ENCODE measurements at regions not wholly inside any gene's neighbourhood (a gene's known extent, or its start where the extent isn't known, plus 50 kb on each side); places are given as distances from the start of the nearest gene placed in this dataset.
"Not testable (repeated sequence)": the region's sequence is repeated elsewhere in the genome, so short reads cannot be mapped to it uniquely, and the experiment has no call there.

DNA sequence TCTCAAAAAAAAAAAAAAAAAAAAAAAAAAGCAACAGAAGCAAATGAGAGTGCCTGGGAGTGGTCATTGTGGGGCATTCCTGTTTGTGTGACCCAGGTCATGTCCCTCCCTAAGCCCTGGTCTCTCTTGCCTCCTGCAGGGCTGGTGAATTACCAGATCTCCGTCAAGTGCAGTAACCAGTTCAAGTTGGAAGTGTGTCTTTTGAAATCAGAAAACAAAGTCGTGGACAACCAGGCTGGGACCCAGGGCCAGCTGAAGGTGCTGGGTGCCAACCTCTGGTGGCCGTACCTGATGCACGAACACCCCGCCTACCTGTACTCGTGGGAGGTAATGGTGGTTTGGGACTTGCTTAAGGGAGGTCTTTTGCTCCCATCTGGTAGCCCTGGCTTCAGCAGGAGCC is 1362.0 kb downstream of the CDH12 start:
- POLR2A ChIA-PET: not testable (repeated sequence)

GRCh38 chr5:21488828-21489227 is 1364.3 kb downstream of the CDH12 start:
- 90% methylated on average over 4 of the region's 6 CpGs for WGBS (ENCODE audit: low lambda C conversion rate)
- in situ Hi-C loops (cut with HindIII; ENCODE audit: extremely low pct_ligation_motif_present, low pct_unique_long_range_greater_than_20kb); H3K79me2 ChIP-seq (ENCODE audit: insufficient read depth, low read length): not testable (repeated sequence)

More for the DNA sequence above, 1362.0 kb downstream of the CDH12 start:
- H3K79me2 ChIP-seq (ENCODE audit: insufficient read depth, low read length); H3K9ac ChIP-seq (ENCODE audit: insufficient read depth, low read depth, low read length); H3K9me3 ChIP-seq (ENCODE audit: low read length); H3K4me1 ChIP-seq (ENCODE audit: insufficient read depth, low read length); DNase-seq (ENCODE audit: low spot score); H2AFZ ChIP-seq (ENCODE audit: low read length); H3K4me3 ChIP-seq (replicated peaks in 1 of 3; ENCODE audit: insufficient read depth in 1 of 3, low read depth in 2 of 3, low read length in 3 of 3); FAIRE-seq; CTCF ChIA-PET (ENCODE audit: low intra/inter-chr PET ratio, low total read pairs); H4K20me1 ChIP-seq (ENCODE audit: insufficient read depth, low read length); intact Hi-C loops (cut with micrococcal nuclease; ENCODE audit: unreplicated experiment); H3K27me3 ChIP-seq (ENCODE audit: control insufficient read depth in 1 of 2, insufficient read depth in 2 of 2, low read length in 2 of 2); BruUV-seq (replicated peaks); H3K36me3 ChIP-seq (replicated peaks in 1 of 2; ENCODE audit: control insufficient read depth in 1 of 2, insufficient read depth in 2 of 2, low read length in 2 of 2); in situ Hi-C loops (cut with HindIII; ENCODE audit: extremely low pct_ligation_motif_present, low pct_unique_long_range_greater_than_20kb); H3K4me2 ChIP-seq (ENCODE audit: low read depth, low read length); H3K27ac ChIP-seq (ENCODE audit: extremely low read length, insufficient read depth, low read length); ATAC-seq: not testable (repeated sequence)
- WGBS (ENCODE audit: low lambda C conversion rate): 100% methylated on average over 6 of the region's 6 CpGs

DNA sequence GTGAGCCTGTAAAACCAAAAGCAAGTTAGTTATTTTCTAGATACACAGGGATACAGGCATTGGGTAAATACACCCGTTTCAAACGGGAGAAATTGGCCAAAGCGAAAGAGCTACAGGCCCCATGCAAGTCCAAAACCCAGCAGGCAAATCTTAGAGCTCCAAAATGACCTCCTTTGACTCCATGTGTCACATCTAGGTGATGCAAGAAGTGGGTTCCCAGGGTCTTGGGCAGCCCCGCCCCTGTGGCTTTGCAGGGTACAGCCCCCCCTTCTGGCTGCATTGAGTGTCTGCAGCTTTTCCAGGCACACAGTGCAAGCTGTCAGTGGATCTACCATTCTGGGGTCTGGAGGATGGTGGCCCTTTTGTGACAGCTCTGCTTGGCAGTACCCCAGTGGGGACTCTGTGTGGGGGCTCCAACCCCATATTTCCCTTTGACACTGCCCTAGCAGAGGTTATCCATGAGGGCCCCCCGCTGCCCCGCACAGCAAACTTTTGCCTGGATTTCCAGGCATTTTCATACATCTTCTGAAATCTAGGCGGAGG is 1367.6 kb downstream of the CDH12 start:
- H3K9me3 ChIP-seq (ENCODE audit: low read length); H3K4me3 ChIP-seq (replicated peaks in 1 of 3; ENCODE audit: insufficient read depth in 1 of 3, low read depth in 2 of 3, low read length in 3 of 3); H2AFZ ChIP-seq (ENCODE audit: low read length); ATAC-seq; intact Hi-C loops (cut with micrococcal nuclease; ENCODE audit: unreplicated experiment); POLR2A ChIA-PET; BruUV-seq (replicated peaks); H3K4me2 ChIP-seq (ENCODE audit: low read depth, low read length); in situ Hi-C loops (cut with HindIII; ENCODE audit: extremely low pct_ligation_motif_present, low pct_unique_long_range_greater_than_20kb); CTCF ChIA-PET (ENCODE audit: low intra/inter-chr PET ratio, low total read pairs); H4K20me1 ChIP-seq (ENCODE audit: insufficient read depth, low read length); H3K27me3 ChIP-seq (ENCODE audit: control insufficient read depth in 1 of 2, insufficient read depth in 2 of 2, low read length in 2 of 2); FAIRE-seq; H3K36me3 ChIP-seq (replicated peaks in 1 of 2; ENCODE audit: control insufficient read depth in 1 of 2, insufficient read depth in 2 of 2, low read length in 2 of 2); DNase-seq (ENCODE audit: low spot score); H3K27ac ChIP-seq (ENCODE audit: extremely low read length, insufficient read depth, low read length); H3K4me1 ChIP-seq (ENCODE audit: insufficient read depth, low read length); H3K9ac ChIP-seq (ENCODE audit: insufficient read depth, low read depth, low read length); H3K79me2 ChIP-seq (ENCODE audit: insufficient read depth, low read length): not testable (repeated sequence)
- 94% methylated on average over 6 of the region's 7 CpGs for WGBS (ENCODE audit: low lambda C conversion rate)

More at GRCh38 chr5:21488828-21489227, 1364.3 kb downstream of the CDH12 start:
- H2AFZ ChIP-seq (ENCODE audit: low read length); POLR2A ChIA-PET; DNase-seq (ENCODE audit: low spot score); FAIRE-seq; H3K9me3 ChIP-seq (ENCODE audit: low read length); H3K27me3 ChIP-seq (ENCODE audit: control insufficient read depth in 1 of 2, insufficient read depth in 2 of 2, low read length in 2 of 2); CTCF ChIA-PET (ENCODE audit: low intra/inter-chr PET ratio, low total read pairs); ATAC-seq; H3K4me2 ChIP-seq (ENCODE audit: low read depth, low read length); H3K27ac ChIP-seq (ENCODE audit: extremely low read length, insufficient read depth, low read length); H3K4me3 ChIP-seq (replicated peaks in 1 of 3; ENCODE audit: insufficient read depth in 1 of 3, low read depth in 2 of 3, low read length in 3 of 3); intact Hi-C loops (cut with micrococcal nuclease; ENCODE audit: unreplicated experiment); H3K36me3 ChIP-seq (replicated peaks in 1 of 2; ENCODE audit: control insufficient read depth in 1 of 2, insufficient read depth in 2 of 2, low read length in 2 of 2); H4K20me1 ChIP-seq (ENCODE audit: insufficient read depth, low read length); H3K4me1 ChIP-seq (ENCODE audit: insufficient read depth, low read length); H3K9ac ChIP-seq (ENCODE audit: insufficient read depth, low read depth, low read length); BruUV-seq (replicated peaks): not testable (repeated sequence)

GRCh38 chr5:21484498-21484889 is 1368.7 kb downstream of the CDH12 start:
- H4K20me1 ChIP-seq (ENCODE audit: insufficient read depth, low read length); H3K79me2 ChIP-seq (ENCODE audit: insufficient read depth, low read length); H2AFZ ChIP-seq (ENCODE audit: low read length); H3K9ac ChIP-seq (ENCODE audit: insufficient read depth, low read depth, low read length); H3K36me3 ChIP-seq (replicated peaks in 1 of 2; ENCODE audit: control insufficient read depth in 1 of 2, insufficient read depth in 2 of 2, low read length in 2 of 2); H3K27ac ChIP-seq (ENCODE audit: extremely low read length, insufficient read depth, low read length); POLR2A ChIA-PET; DNase-seq (ENCODE audit: low spot score); intact Hi-C loops (cut with micrococcal nuclease; ENCODE audit: unreplicated experiment); H3K27me3 ChIP-seq (ENCODE audit: control insufficient read depth in 1 of 2, insufficient read depth in 2 of 2, low read length in 2 of 2); H3K4me1 ChIP-seq (ENCODE audit: insufficient read depth, low read length); H3K4me2 ChIP-seq (ENCODE audit: low read depth, low read length); H3K9me3 ChIP-seq (ENCODE audit: low read length); BruUV-seq (replicated peaks); CTCF ChIA-PET (ENCODE audit: low intra/inter-chr PET ratio, low total read pairs); ATAC-seq; FAIRE-seq; in situ Hi-C loops (cut with HindIII; ENCODE audit: extremely low pct_ligation_motif_present, low pct_unique_long_range_greater_than_20kb); H3K4me3 ChIP-seq (replicated peaks in 1 of 3; ENCODE audit: insufficient read depth in 1 of 3, low read depth in 2 of 3, low read length in 3 of 3): not testable (repeated sequence)
- WGBS (ENCODE audit: low lambda C conversion rate): 98% methylated on average over 11 of the region's 19 CpGs
